ENCODE measurements at regions not wholly inside any gene's neighbourhood (a gene's known extent, or its start where the extent isn't known, plus 50 kb on each side); places are given as distances from the start of the nearest gene placed in this dataset.

GRCh38 chr13:40383885-40384284 is 282.6 kb downstream of the FOXO1 start:
- Histone ChIP-seq H3K36me3 (ENCODE audit: low read depth, missing control alignments) (no peaks in the 10 kb centered on the region), H3K9me3 (no peaks in the 10 kb centered on the region), H3K27ac (no peak overlapping the region), H3K4me3 (no peak overlapping the region), H3K27me3 (no peaks in the 10 kb centered on the region), H3K4me1 (no peaks in the 10 kb centered on the region)
- no peak for TF ChIP-seq POLR2A (IDR thresholded peaks at IDR 0.05)
- no peak for DNase-seq
- 99% methylated on average over 4 of the region's 4 CpGs for WGBS, 2 donors
- intact Hi-C loops (cut with DNase I; ENCODE audit: low total_unique reads), result no loop called here

GRCh38 chr13:40384976-40385857 is 281.2 kb downstream of the FOXO1 start:
- Histone ChIP-seq H3K36me3 (ENCODE audit: low read depth, missing control alignments) (no peaks in the 10 kb centered on the region), H3K27me3 (no peaks in the 10 kb centered on the region), H3K9me3 (no peaks in the 10 kb centered on the region), H3K4me1 (no peaks in the 10 kb centered on the region), H3K4me3 (no peak overlapping the region), H3K27ac (no peak overlapping the region)
- 84 to 92% methylated on average over 6 of the region's 6 CpGs for WGBS, 2 donors
- intact Hi-C loops (cut with DNase I; ENCODE audit: low total_unique reads), result no loop called here
- no peak for DNase-seq
- no peak for TF ChIP-seq POLR2A (IDR thresholded peaks at IDR 0.05)
- TF ChIP-seq, protein P1, sequence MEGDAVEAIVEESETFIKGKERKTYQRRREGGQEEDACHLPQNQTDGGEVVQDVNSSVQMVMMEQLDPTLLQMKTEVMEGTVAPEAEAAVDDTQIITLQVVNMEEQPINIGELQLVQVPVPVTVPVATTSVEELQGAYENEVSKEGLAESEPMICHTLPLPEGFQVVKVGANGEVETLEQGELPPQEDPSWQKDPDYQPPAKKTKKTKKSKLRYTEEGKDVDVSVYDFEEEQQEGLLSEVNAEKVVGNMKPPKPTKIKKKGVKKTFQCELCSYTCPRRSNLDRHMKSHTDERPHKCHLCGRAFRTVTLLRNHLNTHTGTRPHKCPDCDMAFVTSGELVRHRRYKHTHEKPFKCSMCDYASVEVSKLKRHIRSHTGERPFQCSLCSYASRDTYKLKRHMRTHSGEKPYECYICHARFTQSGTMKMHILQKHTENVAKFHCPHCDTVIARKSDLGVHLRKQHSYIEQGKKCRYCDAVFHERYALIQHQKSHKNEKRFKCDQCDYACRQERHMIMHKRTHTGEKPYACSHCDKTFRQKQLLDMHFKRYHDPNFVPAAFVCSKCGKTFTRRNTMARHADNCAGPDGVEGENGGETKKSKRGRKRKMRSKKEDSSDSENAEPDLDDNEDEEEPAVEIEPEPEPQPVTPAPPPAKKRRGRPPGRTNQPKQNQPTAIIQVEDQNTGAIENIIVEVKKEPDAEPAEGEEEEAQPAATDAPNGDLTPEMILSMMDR (IDR thresholded peaks at IDR 0.05), result no peak

DNA sequence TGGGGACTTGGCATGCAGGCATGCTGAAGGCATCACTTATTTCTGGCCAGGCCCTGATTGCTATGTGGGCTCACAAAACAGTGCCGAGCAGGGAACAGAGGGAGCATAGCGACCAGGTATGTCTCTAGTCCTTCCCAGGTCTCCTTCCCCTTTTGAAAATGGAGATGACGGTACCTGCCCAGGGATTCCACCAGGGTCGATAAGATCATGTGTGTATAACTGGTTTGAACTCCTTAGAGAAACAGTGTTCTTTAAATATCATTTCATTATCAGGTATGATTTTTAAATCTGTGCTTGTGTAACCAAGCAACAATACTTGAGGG is 280.6 kb downstream of the FOXO1 start:
- intact Hi-C loops (cut with DNase I; ENCODE audit: low total_unique reads), result no loop called here
- no peak for TF ChIP-seq POLR2A (IDR thresholded peaks at IDR 0.05)
- TF ChIP-seq, protein P1 (IDR thresholded peaks at IDR 0.05), result no peak
- Histone ChIP-seq H3K9me3 (no peaks in the 10 kb centered on the region), H3K36me3 (ENCODE audit: low read depth, missing control alignments) (no peaks in the 10 kb centered on the region), H3K27ac (no peak overlapping the region), H3K4me3 (no peak overlapping the region), H3K4me1 (no peaks in the 10 kb centered on the region), H3K27me3 (no peaks in the 10 kb centered on the region)
- WGBS, 2 donors, result 93 to 98% methylated on average over 3 to 4 of the region's 4 CpGs
- no peak for DNase-seq

GRCh38 chr13:40386586-40386985 is 279.9 kb downstream of the FOXO1 start:
- 90% methylated on average over 4 of the region's 4 CpGs for WGBS, 2 donors
- H3K27me3 ChIP-seq, result no peaks in the 10 kb centered on the region
- intact Hi-C loops (cut with DNase I; ENCODE audit: low total_unique reads), result no loop called here
- H3K4me1 ChIP-seq, result no peaks in the 10 kb centered on the region
- TF ChIP-seq, protein P1 (IDR thresholded peaks at IDR 0.05), result no peak
- TF ChIP-seq POLR2A (IDR thresholded peaks at IDR 0.05), result no peak
- no peaks in the 10 kb centered on the region for H3K9me3 ChIP-seq
- no peaks in the 10 kb centered on the region for H3K36me3 ChIP-seq (ENCODE audit: low read depth, missing control alignments)
- no peak overlapping the region for H3K4me3 ChIP-seq
- no peak for DNase-seq
- H3K27ac ChIP-seq, result no peak overlapping the region

GRCh38 chr13:40387775-40388174 is 278.7 kb downstream of the FOXO1 start:
- Histone ChIP-seq H3K4me1 (no peaks in the 10 kb centered on the region), H3K27me3 (no peaks in the 10 kb centered on the region), H3K27ac (no peak overlapping the region), H3K4me3 (no peak overlapping the region), H3K36me3 (ENCODE audit: low read depth, missing control alignments) (no peaks in the 10 kb centered on the region), H3K9me3 (no peaks in the 10 kb centered on the region)
- 86 to 92% methylated on average over 4 to 6 of the region's 6 CpGs for WGBS, 2 donors
- no peak for TF ChIP-seq POLR2A (IDR thresholded peaks at IDR 0.05)
- TF ChIP-seq, protein P1 (IDR thresholded peaks at IDR 0.05), result no peak
- no peak for DNase-seq
- intact Hi-C loops (cut with DNase I; ENCODE audit: low total_unique reads), result no loop called here
